22Rv1 (cell line): ENCODE measurements at regions not wholly inside any gene's neighbourhood (a gene's known extent, or its start where the extent isn't known, plus 50 kb on each side); places are given as distances from the start of the nearest gene placed in this dataset.
"Not testable (repeated sequence)": the region's sequence is repeated elsewhere in the genome, so short reads cannot be mapped to it uniquely, and the experiment has no call there.

Experiments
- CTCF ChIP-seq: fragments of 450-650 bp; IDR thresholded peaks from 2 replicates; pipeline ENCODE4 v1.5.1; 2017; ENCODE audit warnings: mild to moderate bottlenecking
- ZFX ChIP-seq: fragments of 450-650 bp; IDR thresholded peaks from 2 replicates; pipeline ENCODE4 v1.6.1; 2017; ENCODE audit warnings: antibody characterized with exemption, borderline replicate concordance

- TF ChIP-seq CTCF, ZFX: not testable (repeated sequence)
Observed at GRCh38 chr4:22631167-22631566, 61.6 kb upstream of the GBA3 start.
